Urinary bladder (tissue), 3 donors: ENCODE measurements at regions not wholly inside any gene's neighbourhood (a gene's known extent, or its start where the extent isn't known, plus 50 kb on each side); places are given as distances from the start of the nearest gene placed in this dataset.

Experiments used
- DNase-seq: peaks from one replicate; pipeline ENCODE4 v3.0.0-alpha.2; 2015; ENCODE audit errors: extremely low spot score
- H3K27ac ChIP-seq: one replicate; pipeline ENCODE4 v1.5.1; 2013; ENCODE audit warnings: low read depth, mild to moderate bottlenecking, moderate library complexity
- H3K36me3 ChIP-seq: one replicate; pipeline ENCODE4 v1.6.1; 2013; ENCODE audit warnings: mild to moderate bottlenecking, moderate library complexity; ENCODE audit not compliant: insufficient read depth
- H3K4me1 ChIP-seq: one replicate; pipeline ENCODE4 v1.6.1; 2013; ENCODE audit warnings: mild to moderate bottlenecking, moderate library complexity; ENCODE audit not compliant: insufficient read depth
- H3K4me3 ChIP-seq: one replicate; pipeline ENCODE4 v1.5.1; 2013; ENCODE audit warnings: low read depth, low read length
- WGBS: extraction: QIAGEN DNeasy Blood & Tissue Kit; methylation state at CpG from one replicate; pipeline ENCODE4 v1.1.7; 2013; 5-methylcytosine and 5-hydroxymethylcytosine counted together
- donor health status: healthy with polysubstance abuse.
- donor health status: healthy.

GRCh38 chr2:225938991-225939390, 539.5 kb downstream of the NYAP2 start:
- no peak overlapping the region for H3K4me3 ChIP-seq
- WGBS = 91% methylated on average over 1 of the region's 1 CpG
- H3K27ac ChIP-seq = no peak overlapping the region
- no peak for DNase-seq
- H3K36me3 ChIP-seq = no peaks in the 10 kb centered on the region
- H3K4me1 ChIP-seq = no peaks in the 10 kb centered on the region

GRCh38 chr2:225937625-225938187, 538.2 kb downstream of the NYAP2 start:
- Histone ChIP-seq H3K36me3 (no peaks in the 10 kb centered on the region), H3K4me1 (no peaks in the 10 kb centered on the region), H3K27ac (no peak overlapping the region), H3K4me3 (no peak overlapping the region)
- WGBS = 93% methylated on average over 1 of the region's 1 CpG
- no peak for DNase-seq

GRCh38 chr2:225932811-225933413, 533.4 kb downstream of the NYAP2 start:
- no peak for DNase-seq
- Histone ChIP-seq H3K4me1 (no peaks in the 10 kb centered on the region), H3K4me3 (no peak overlapping the region), H3K36me3 (no peaks in the 10 kb centered on the region), H3K27ac (peak overlapping the region; percentile 23)
- 24% methylated on average over 1 of the region's 1 CpG for WGBS

GRCh38 chr2:225930687-225931086, 531.2 kb downstream of the NYAP2 start:
- Histone ChIP-seq H3K27ac (no peak overlapping the region), H3K4me3 (no peak overlapping the region), H3K4me1 (no peaks in the 10 kb centered on the region), H3K36me3 (no peaks in the 10 kb centered on the region)
- no peak for DNase-seq
- 48% methylated on average over 2 of the region's 2 CpGs for WGBS

- peak; percentile 21 for DNase-seq
- 45% methylated on average over 6 of the region's 6 CpGs for WGBS
These were observed 521.2 kb downstream of the NYAP2 start for GRCh38 chr2:225920621-225921220.

GRCh38 chr2:225916692-225917091, 517.2 kb downstream of the NYAP2 start:
- Histone ChIP-seq H3K4me3 (no peak overlapping the region), H3K36me3 (no peaks in the 10 kb centered on the region), H3K27ac (no peak overlapping the region), H3K4me1 (no peaks in the 10 kb centered on the region)
- 75% methylated on average over 2 of the region's 2 CpGs for WGBS
- no peak for DNase-seq

More at GRCh38 chr2:225920621-225921220, 521.2 kb downstream of the NYAP2 start:
- no peak overlapping the region for H3K27ac ChIP-seq
- no peak overlapping the region for H3K4me3 ChIP-seq
- H3K36me3 ChIP-seq = no peaks in the 10 kb centered on the region
- H3K4me1 ChIP-seq = no peaks in the 10 kb centered on the region

GRCh38 chr2:225911019-225911418, 511.5 kb downstream of the NYAP2 start:
- 92% methylated on average over 6 of the region's 6 CpGs for WGBS
- Histone ChIP-seq H3K4me3 (no peak overlapping the region), H3K36me3 (no peaks in the 10 kb centered on the region), H3K4me1 (no peaks in the 10 kb centered on the region), H3K27ac (no peak overlapping the region)
- DNase-seq = no peak

- no peak overlapping the region for H3K27ac ChIP-seq
- 44% methylated on average over 1 of the region's 1 CpG for WGBS
- H3K36me3 ChIP-seq = no peaks in the 10 kb centered on the region
- no peak for DNase-seq
- no peak overlapping the region for H3K4me3 ChIP-seq
- H3K4me1 ChIP-seq = no peaks in the 10 kb centered on the region
These were observed 495.6 kb downstream of the NYAP2 start for GRCh38 chr2:225895126-225895525.

- Histone ChIP-seq H3K27ac (no peak overlapping the region), H3K4me1 (no peaks in the 10 kb centered on the region), H3K36me3 (no peaks in the 10 kb centered on the region), H3K4me3 (no peak overlapping the region)
- peak; percentile 15 for DNase-seq
- 31% methylated on average over 4 of the region's 4 CpGs for WGBS
These were observed 494.9 kb downstream of the NYAP2 start for GRCh38 chr2:225894236-225894980.

- Histone ChIP-seq H3K27ac (no peak overlapping the region), H3K4me3 (no peak overlapping the region), H3K4me1 (no peaks in the 10 kb centered on the region), H3K36me3 (no peaks in the 10 kb centered on the region)
- DNase-seq = no peak
These were observed 493.6 kb downstream of the NYAP2 start for GRCh38 chr2:225893151-225893550.

GRCh38 chr2:225891771-225892170, 492.3 kb downstream of the NYAP2 start:
- H3K36me3 ChIP-seq = no peaks in the 10 kb centered on the region
- H3K4me1 ChIP-seq = no peaks in the 10 kb centered on the region
- DNase-seq = no peak
- no peak overlapping the region for H3K27ac ChIP-seq
- 62% methylated on average over 1 of the region's 1 CpG for WGBS
- no peak overlapping the region for H3K4me3 ChIP-seq

GRCh38 chr2:225891013-225891412, 491.5 kb downstream of the NYAP2 start:
- H3K4me3 ChIP-seq = no peak overlapping the region
- no peak for DNase-seq
- WGBS = 96% methylated on average over 2 of the region's 2 CpGs
- no peaks in the 10 kb centered on the region for H3K4me1 ChIP-seq
- no peak overlapping the region for H3K27ac ChIP-seq
- H3K36me3 ChIP-seq = no peaks in the 10 kb centered on the region

GRCh38 chr2:225889452-225889851, 489.9 kb downstream of the NYAP2 start:
- Histone ChIP-seq H3K27ac (no peak overlapping the region), H3K36me3 (no peaks in the 10 kb centered on the region), H3K4me1 (no peaks in the 10 kb centered on the region), H3K4me3 (no peak overlapping the region)
- 6% methylated on average over 1 of the region's 1 CpG for WGBS
- no peak for DNase-seq

GRCh38 chr2:225867071-225867470, 467.6 kb downstream of the NYAP2 start:
- no peaks in the 10 kb centered on the region for H3K36me3 ChIP-seq
- H3K4me1 ChIP-seq = no peaks in the 10 kb centered on the region
- no peak for DNase-seq
- H3K27ac ChIP-seq = no peak overlapping the region
- 56% methylated on average over 5 of the region's 5 CpGs for WGBS
- H3K4me3 ChIP-seq = no peak overlapping the region
